ENCODE measurements at regions not wholly inside any gene's neighbourhood (a gene's known extent, or its start where the extent isn't known, plus 50 kb on each side); places are given as distances from the start of the nearest gene placed in this dataset.

GRCh38 chr20:12179692-12180091, 262.0 kb downstream of the BTBD3 start:
- TF ChIP-seq CTCF (IDR thresholded peaks at IDR 0.05) (no peak), POLR2A (IDR thresholded peaks at IDR 0.05) (no peak), POLR2AphosphoS5 (IDR thresholded peaks at IDR 0.05) (no peak)
